ENCODE measurements at regions not wholly inside any gene's neighbourhood (a gene's known extent, or its start where the extent isn't known, plus 50 kb on each side); places are given as distances from the start of the nearest gene placed in this dataset.

DNA sequence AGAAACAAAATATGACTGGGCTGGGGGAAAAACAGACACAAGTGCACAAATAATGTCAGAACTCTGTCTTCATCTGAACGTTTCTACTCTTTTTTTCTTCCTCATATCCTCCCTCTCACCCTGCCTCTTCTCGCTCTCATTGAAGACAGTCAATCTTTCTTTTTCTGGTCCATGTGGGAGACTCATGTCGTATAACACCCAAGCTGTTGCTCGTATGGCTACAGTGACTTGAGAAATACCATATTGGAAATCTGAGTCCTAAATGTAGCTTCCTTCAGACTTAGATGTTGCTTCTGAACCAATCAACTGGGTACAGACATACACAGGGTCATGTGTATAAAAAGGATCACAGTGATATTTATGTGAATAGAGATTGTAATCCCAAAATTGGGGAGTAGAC, 579.8 kb upstream of the CELF2 start:
- WGBS, 2 donors (ENCODE audit: extremely low coverage in 2 of 2, insufficient read length in 2 of 2, insufficient replicate concordance in 1 of 2): no CpG with 5 or more reads among the region's 4 CpGs
- no peak overlapping the region for H2BK5ac ChIP-seq (ENCODE audit: low read length)

DNA sequence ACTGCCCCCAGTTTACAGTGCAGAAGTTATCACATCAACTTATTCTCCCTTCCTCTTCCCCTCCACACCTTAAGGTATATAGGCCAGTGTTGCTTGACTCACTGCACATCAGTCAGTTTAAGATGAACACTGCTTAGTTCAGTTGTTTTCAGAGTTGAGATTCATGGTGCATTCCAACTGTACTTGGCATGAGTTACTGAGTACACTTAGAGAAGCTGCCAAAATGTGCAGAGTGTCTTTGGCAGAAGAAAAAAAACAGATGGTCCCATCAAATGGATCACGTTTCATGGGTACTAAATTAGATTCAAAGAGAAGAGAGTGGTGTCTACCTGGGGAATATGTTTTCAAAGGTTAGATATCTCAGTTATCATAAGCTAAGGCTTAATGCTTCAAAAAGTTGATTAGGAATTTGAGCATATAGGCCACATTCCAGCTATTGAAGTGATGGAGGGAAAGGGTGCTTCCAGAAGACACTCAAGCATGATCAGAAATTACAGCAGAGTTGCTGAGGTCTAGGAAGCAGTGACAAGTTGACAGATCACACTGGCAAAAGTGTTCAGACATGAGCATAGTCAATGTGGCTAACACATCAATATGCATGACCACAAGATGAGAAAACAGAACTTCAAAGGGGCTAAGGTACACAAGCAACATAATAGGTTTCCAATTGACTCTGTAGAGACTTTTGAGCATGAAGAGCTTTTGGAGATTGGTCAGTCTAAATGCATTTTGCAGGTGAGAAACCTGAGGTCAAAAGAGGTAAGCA, 579.2 kb upstream of the CELF2 start:
- Histone ChIP-seq H3K27me3 (ENCODE audit: control insufficient read depth in 3 of 3, insufficient read depth in 3 of 3, low read depth in 1 of 3, low read length in 3 of 3) (no peaks in the 10 kb centered on the region), H2AFZ (ENCODE audit: low read length) (no peak overlapping the region)
- no CpG with 5 or more reads among the region's 1 CpG for WGBS, 2 donors (ENCODE audit: extremely low coverage in 2 of 2, insufficient read length in 2 of 2, insufficient replicate concordance in 1 of 2)

More for the DNA sequence above, 579.8 kb upstream of the CELF2 start:
- Histone ChIP-seq H2AFZ (ENCODE audit: low read length) (no peak overlapping the region), H3K14ac (ENCODE audit: low read length) (no peak overlapping the region), H3K23ac (ENCODE audit: low read depth, low read length, poor library complexity) (no peak overlapping the region), H3K27ac (replicated peaks; ENCODE audit: low read length) (no peak overlapping the region), H3K4me1 (ENCODE audit: control insufficient read depth in 2 of 2, insufficient read depth in 1 of 2, low read depth in 1 of 2, low read length in 2 of 2) (no peaks in the 10 kb centered on the region), H2BK120ac (ENCODE audit: low read depth, low read length) (no peak overlapping the region), H4K91ac (ENCODE audit: low read depth, low read length, poor library complexity) (no peak overlapping the region), H2BK12ac (ENCODE audit: low read length) (no peak overlapping the region), H3K79me1 (ENCODE audit: low read depth, low read length) (no peaks in the 10 kb centered on the region), H4K8ac (ENCODE audit: low read depth, low read length) (no peak overlapping the region), H3K36me3 (replicated peaks in 1 of 2; ENCODE audit: control insufficient read depth in 2 of 2, insufficient read depth in 2 of 2, low read length in 2 of 2) (no peaks in the 10 kb centered on the region), H3K4me3 (ENCODE audit: low read length in 2 of 2) (no peak overlapping the region), H3K9me3 (replicated peaks in 1 of 2; ENCODE audit: control insufficient read depth in 2 of 2, insufficient read depth in 1 of 2, low read depth in 1 of 2, low read length in 2 of 2) (no peaks in the 10 kb centered on the region), H3K18ac (ENCODE audit: low read length) (no peak overlapping the region), H2BK15ac (ENCODE audit: low read length) (no peak overlapping the region), H2AK5ac (ENCODE audit: low read depth, low read length) (no peak overlapping the region), H3K27me3 (ENCODE audit: control insufficient read depth in 3 of 3, insufficient read depth in 3 of 3, low read depth in 1 of 3, low read length in 3 of 3) (no peaks in the 10 kb centered on the region), H3K4me2 (ENCODE audit: insufficient read depth, low read length, poor library complexity, severe bottlenecking) (no peak overlapping the region), H3K4ac (ENCODE audit: low read length) (no peak overlapping the region), H3K9ac (ENCODE audit: low read depth, low read length, poor library complexity) (no peak overlapping the region)
- no peak for DNase-seq (ENCODE audit: low spot score)

DNA sequence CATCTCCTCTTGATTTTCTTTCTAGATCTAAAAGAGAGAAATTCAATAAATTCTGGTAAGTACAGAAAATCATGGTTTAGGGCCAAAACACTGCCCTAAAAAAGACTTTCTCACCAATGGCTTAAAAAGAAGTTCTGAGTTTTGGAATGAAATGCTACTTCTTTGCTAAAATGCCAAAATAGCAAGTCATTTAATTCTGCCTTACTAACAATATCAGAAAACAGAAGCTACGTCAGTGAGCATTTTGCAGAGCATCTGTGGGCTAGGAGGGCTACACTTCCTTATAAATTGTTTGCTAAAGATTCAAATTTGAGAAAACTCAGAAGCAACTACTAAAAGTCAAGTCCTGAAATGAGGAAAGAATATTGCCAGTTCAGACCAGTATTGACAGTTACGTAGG, 560.8 kb upstream of the CELF2 start:
- Histone ChIP-seq H3K27ac (replicated peaks; ENCODE audit: low read length) (no peak overlapping the region), H3K9ac (ENCODE audit: low read depth, low read length, poor library complexity) (no peak overlapping the region), H2AFZ (ENCODE audit: low read length) (no peak overlapping the region), H3K4ac (ENCODE audit: low read length) (no peak overlapping the region), H3K36me3 (replicated peaks in 1 of 2; ENCODE audit: control insufficient read depth in 2 of 2, insufficient read depth in 2 of 2, low read length in 2 of 2) (no peaks in the 10 kb centered on the region), H3K4me3 (ENCODE audit: low read length in 2 of 2) (no peak overlapping the region), H3K9me3 (replicated peaks in 1 of 2; ENCODE audit: control insufficient read depth in 2 of 2, insufficient read depth in 1 of 2, low read depth in 1 of 2, low read length in 2 of 2) (no peaks in the 10 kb centered on the region), H3K4me2 (ENCODE audit: insufficient read depth, low read length, poor library complexity, severe bottlenecking) (no peak overlapping the region), H3K14ac (ENCODE audit: low read length) (no peak overlapping the region), H2BK120ac (ENCODE audit: low read depth, low read length) (no peak overlapping the region), H2AK5ac (ENCODE audit: low read depth, low read length) (no peak overlapping the region), H3K4me1 (ENCODE audit: control insufficient read depth in 2 of 2, insufficient read depth in 1 of 2, low read depth in 1 of 2, low read length in 2 of 2) (no peaks in the 10 kb centered on the region), H2BK5ac (ENCODE audit: low read length) (no peak overlapping the region), H3K79me1 (ENCODE audit: low read depth, low read length) (no peaks in the 10 kb centered on the region), H2BK12ac (ENCODE audit: low read length) (no peak overlapping the region), H3K18ac (ENCODE audit: low read length) (no peak overlapping the region), H3K27me3 (ENCODE audit: control insufficient read depth in 3 of 3, insufficient read depth in 3 of 3, low read depth in 1 of 3, low read length in 3 of 3) (no peaks in the 10 kb centered on the region), H3K23ac (ENCODE audit: low read depth, low read length, poor library complexity) (no peak overlapping the region), H4K8ac (ENCODE audit: low read depth, low read length) (no peak overlapping the region), H2BK15ac (ENCODE audit: low read length) (no peak overlapping the region), H4K91ac (ENCODE audit: low read depth, low read length, poor library complexity) (no peak overlapping the region)
- no peak for DNase-seq (ENCODE audit: low spot score)
- no CpG with 5 or more reads among the region's 2 CpGs for WGBS, 2 donors (ENCODE audit: extremely low coverage in 2 of 2, insufficient read length in 2 of 2, insufficient replicate concordance in 1 of 2)

More for the DNA sequence above, 579.2 kb upstream of the CELF2 start:
- no peaks in the 10 kb centered on the region for H3K79me1 ChIP-seq (ENCODE audit: low read depth, low read length)
- no peak overlapping the region for H3K23ac ChIP-seq (ENCODE audit: low read depth, low read length, poor library complexity)
- H4K91ac ChIP-seq (ENCODE audit: low read depth, low read length, poor library complexity): no peak overlapping the region
- no peak for DNase-seq (ENCODE audit: low spot score)
- H2BK120ac ChIP-seq (ENCODE audit: low read depth, low read length): no peak overlapping the region
- no peaks in the 10 kb centered on the region for H3K4me1 ChIP-seq (ENCODE audit: control insufficient read depth in 2 of 2, insufficient read depth in 1 of 2, low read depth in 1 of 2, low read length in 2 of 2)
- H3K4ac ChIP-seq (ENCODE audit: low read length): no peak overlapping the region
- H2BK15ac ChIP-seq (ENCODE audit: low read length): no peak overlapping the region
- no peak overlapping the region for H3K27ac ChIP-seq (replicated peaks; ENCODE audit: low read length)
- no peak overlapping the region for H2BK5ac ChIP-seq (ENCODE audit: low read length)
- H3K4me3 ChIP-seq (ENCODE audit: low read length in 2 of 2): no peak overlapping the region
- H4K8ac ChIP-seq (ENCODE audit: low read depth, low read length): no peak overlapping the region
- H3K36me3 ChIP-seq (replicated peaks in 1 of 2; ENCODE audit: control insufficient read depth in 2 of 2, insufficient read depth in 2 of 2, low read length in 2 of 2): no peaks in the 10 kb centered on the region
- H3K4me2 ChIP-seq (ENCODE audit: insufficient read depth, low read length, poor library complexity, severe bottlenecking): no peak overlapping the region
- H3K14ac ChIP-seq (ENCODE audit: low read length): no peak overlapping the region
- H2BK12ac ChIP-seq (ENCODE audit: low read length): no peak overlapping the region
- H3K9me3 ChIP-seq (replicated peaks in 1 of 2; ENCODE audit: control insufficient read depth in 2 of 2, insufficient read depth in 1 of 2, low read depth in 1 of 2, low read length in 2 of 2): no peaks in the 10 kb centered on the region
- H3K9ac ChIP-seq (ENCODE audit: low read depth, low read length, poor library complexity): no peak overlapping the region
- no peak overlapping the region for H2AK5ac ChIP-seq (ENCODE audit: low read depth, low read length)
- H3K18ac ChIP-seq (ENCODE audit: low read length): no peak overlapping the region

DNA sequence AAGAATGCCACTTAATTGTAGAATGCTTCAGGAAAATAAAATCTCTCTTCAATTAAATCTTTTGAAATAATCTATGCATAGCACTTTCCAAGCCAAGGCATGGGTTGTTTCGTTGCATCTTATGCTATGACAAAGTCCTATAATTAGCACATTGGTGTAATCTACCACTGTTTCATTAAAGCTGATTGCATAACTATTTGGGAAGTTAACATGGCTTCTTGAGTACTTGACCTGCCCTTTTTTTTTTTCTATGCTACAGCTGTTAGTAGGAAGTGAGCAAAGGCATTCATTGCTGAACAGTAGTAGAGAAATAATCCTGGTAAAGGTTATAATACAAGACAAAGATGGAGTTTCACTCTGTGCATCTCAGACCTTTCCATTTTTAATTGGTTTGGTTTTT, 557.2 kb upstream of the CELF2 start:
- H2AFZ ChIP-seq (ENCODE audit: low read length): no peak overlapping the region
- no peaks in the 10 kb centered on the region for H3K9me3 ChIP-seq (replicated peaks in 1 of 2; ENCODE audit: control insufficient read depth in 2 of 2, insufficient read depth in 1 of 2, low read depth in 1 of 2, low read length in 2 of 2)
- H2BK12ac ChIP-seq (ENCODE audit: low read length): no peak overlapping the region
- no peak overlapping the region for H4K8ac ChIP-seq (ENCODE audit: low read depth, low read length)
- no peak overlapping the region for H3K27ac ChIP-seq (replicated peaks; ENCODE audit: low read length)
- no peaks in the 10 kb centered on the region for H3K79me1 ChIP-seq (ENCODE audit: low read depth, low read length)
- H2AK5ac ChIP-seq (ENCODE audit: low read depth, low read length): no peak overlapping the region
- no peak overlapping the region for H2BK120ac ChIP-seq (ENCODE audit: low read depth, low read length)
- no peak for DNase-seq (ENCODE audit: low spot score)
- no CpG with 5 or more reads among the region's 1 CpG for WGBS, 2 donors (ENCODE audit: extremely low coverage in 2 of 2, insufficient read length in 2 of 2, insufficient replicate concordance in 1 of 2)
- no peak overlapping the region for H4K91ac ChIP-seq (ENCODE audit: low read depth, low read length, poor library complexity)
- no peaks in the 10 kb centered on the region for H3K36me3 ChIP-seq (replicated peaks in 1 of 2; ENCODE audit: control insufficient read depth in 2 of 2, insufficient read depth in 2 of 2, low read length in 2 of 2)
- no peak overlapping the region for H3K14ac ChIP-seq (ENCODE audit: low read length)
- H3K4ac ChIP-seq (ENCODE audit: low read length): no peak overlapping the region
- H3K4me3 ChIP-seq (ENCODE audit: low read length in 2 of 2): no peak overlapping the region
- H3K23ac ChIP-seq (ENCODE audit: low read depth, low read length, poor library complexity): no peak overlapping the region
- H2BK5ac ChIP-seq (ENCODE audit: low read length): no peak overlapping the region
- H3K18ac ChIP-seq (ENCODE audit: low read length): no peak overlapping the region
- peaks cover 3% of the 10 kb centered on the region in 2 donors for H3K4me1 ChIP-seq (ENCODE audit: control insufficient read depth in 2 of 2, insufficient read depth in 1 of 2, low read depth in 1 of 2, low read length in 2 of 2)
- H3K27me3 ChIP-seq (ENCODE audit: control insufficient read depth in 3 of 3, insufficient read depth in 3 of 3, low read depth in 1 of 3, low read length in 3 of 3): no peaks in the 10 kb centered on the region
- no peak overlapping the region for H2BK15ac ChIP-seq (ENCODE audit: low read length)
- H3K4me2 ChIP-seq (ENCODE audit: insufficient read depth, low read length, poor library complexity, severe bottlenecking): no peak overlapping the region
- no peak overlapping the region for H3K9ac ChIP-seq (ENCODE audit: low read depth, low read length, poor library complexity)

Data from neuronal stem cell (in vitro differentiated cells).